ENCODE measurements at regions not wholly inside any gene's neighbourhood (a gene's known extent, or its start where the extent isn't known, plus 50 kb on each side); places are given as distances from the start of the nearest gene placed in this dataset.

- Histone ChIP-seq H3K4me3 (replicated peaks in 1 of 3; ENCODE audit: low read depth in 2 of 3, low read length in 3 of 3) (no peak overlapping the region), H3K36me3 (replicated peaks in 1 of 2; ENCODE audit: control insufficient read depth in 1 of 2, insufficient read depth in 2 of 2, low read length in 2 of 2) (no peaks in the 10 kb centered on the region), H3K4me2 (replicated peaks; ENCODE audit: extremely low read depth, low read length, poor library complexity, severe bottlenecking) (peak overlapping the region; percentile 20), H3K79me2 (ENCODE audit: insufficient read depth, low read length) (no peaks in the 10 kb centered on the region), H4K20me1 (ENCODE audit: insufficient read depth, low read length) (no peaks in the 10 kb centered on the region), H3K27ac (ENCODE audit: low read depth in 1 of 2, low read length in 2 of 2) (no peak overlapping the region), H3K9me3 (replicated peaks in 1 of 2; ENCODE audit: control insufficient read depth in 1 of 2, insufficient read depth in 1 of 2, low read length in 2 of 2) (no peaks in the 10 kb centered on the region), H3K9ac (ENCODE audit: insufficient read depth, low read length, poor library complexity, severe bottlenecking) (no peak overlapping the region), H3K4me1 (ENCODE audit: control insufficient read depth in 1 of 2, insufficient read depth in 2 of 2, low read length in 2 of 2) (peaks cover 27 to 33% of the 10 kb centered on the region in 2 donors), H2AFZ (ENCODE audit: insufficient read depth, low read depth, low read length, poor library complexity, severe bottlenecking) (peak overlapping the region; percentile 58), H3K27me3 (ENCODE audit: control insufficient read depth in 2 of 2, insufficient read depth in 2 of 2, low read length in 2 of 2) (no peaks in the 10 kb centered on the region)
- intact Hi-C loops (cut with micrococcal nuclease) = loop anchor here (5.0 to 10.0 kb wide), 6 partner anchors 111 to 821 kb away; no protein-coding TSS in a partner anchor
- Mint-ChIP-seq H3K4me1 (peaks cover 36% of the 10 kb centered on the region), H3K27me3 (ENCODE audit: low read depth in 3 of 3) (peaks cover 0 to 9% (median 1%) of the 10 kb centered on the region in 3 donors), H3K9me3 (no peaks in the 10 kb centered on the region), H3K4me3 (no peak overlapping the region), H3K36me3 (no peaks in the 10 kb centered on the region), H3K27ac (peak overlapping the region in 3 of 7 donors; percentile 8 to 40 (median 35))
- peak; percentile 81 for TF ChIP-seq CTCF (IDR thresholded peaks at IDR 0.05)
- WGBS (ENCODE audit: insufficient coverage) = 18% methylated on average over 10 of the region's 18 CpGs
- DNase-seq = peak; percentile 68 to 77 (median 77)
Measured at GRCh38 chr10:113385021-113385999, 167.5 kb upstream of the HABP2 start.

- no peak for TF ChIP-seq CTCF (IDR thresholded peaks at IDR 0.05)
- intact Hi-C loops (cut with micrococcal nuclease) = loop anchor here (5.0 to 10.0 kb wide), 6 partner anchors 111 to 821 kb away; no protein-coding TSS in a partner anchor
Measured at GRCh38 chr10:113386005-113386404, 166.8 kb upstream of the HABP2 start.

More at GRCh38 chr10:113386005-113386404, 166.8 kb upstream of the HABP2 start:
- Histone ChIP-seq H3K9me3 (replicated peaks in 1 of 2; ENCODE audit: control insufficient read depth in 1 of 2, insufficient read depth in 1 of 2, low read length in 2 of 2) (no peaks in the 10 kb centered on the region), H3K4me2 (replicated peaks; ENCODE audit: extremely low read depth, low read length, poor library complexity, severe bottlenecking) (no peak overlapping the region), H3K27ac (ENCODE audit: low read depth in 1 of 2, low read length in 2 of 2) (no peak overlapping the region), H2AFZ (ENCODE audit: insufficient read depth, low read depth, low read length, poor library complexity, severe bottlenecking) (no peak overlapping the region), H3K9ac (ENCODE audit: insufficient read depth, low read length, poor library complexity, severe bottlenecking) (no peak overlapping the region), H3K4me3 (replicated peaks in 1 of 3; ENCODE audit: low read depth in 2 of 3, low read length in 3 of 3) (no peak overlapping the region), H3K27me3 (ENCODE audit: control insufficient read depth in 2 of 2, insufficient read depth in 2 of 2, low read length in 2 of 2) (no peaks in the 10 kb centered on the region), H3K4me1 (ENCODE audit: control insufficient read depth in 1 of 2, insufficient read depth in 2 of 2, low read length in 2 of 2) (peaks cover 27 to 33% of the 10 kb centered on the region in 2 donors), H3K36me3 (replicated peaks in 1 of 2; ENCODE audit: control insufficient read depth in 1 of 2, insufficient read depth in 2 of 2, low read length in 2 of 2) (no peaks in the 10 kb centered on the region), H4K20me1 (ENCODE audit: insufficient read depth, low read length) (no peaks in the 10 kb centered on the region), H3K79me2 (ENCODE audit: insufficient read depth, low read length) (no peaks in the 10 kb centered on the region)
- Mint-ChIP-seq H3K4me3 (no peak overlapping the region), H3K9me3 (no peaks in the 10 kb centered on the region), H3K27ac (no peak overlapping the region), H3K27me3 (ENCODE audit: low read depth in 3 of 3) (peaks cover 0 to 9% (median 1%) of the 10 kb centered on the region in 3 donors), H3K4me1 (peaks cover 36% of the 10 kb centered on the region), H3K36me3 (no peaks in the 10 kb centered on the region)
- DNase-seq = peak in 1 of 3 donors; percentile 63
- 36% methylated on average over 2 of the region's 3 CpGs for WGBS (ENCODE audit: insufficient coverage)

Data from CD14-positive monocyte (primary cell).